GM12875 (cell line): ENCODE measurements at regions not wholly inside any gene's neighbourhood (a gene's known extent, or its start where the extent isn't known, plus 50 kb on each side); places are given as distances from the start of the nearest gene placed in this dataset.

ENCODE experiments used
- H3K4me3 ChIP-seq: one replicate; pipeline ENCODE4 v1.5.1; 2011; ENCODE audit warnings: low read depth, low read length, control low read depth
- TF ChIP-seq, protein P1 (sequence below): IDR thresholded peaks from 2 replicates; pipeline ENCODE4 v1.5.1; 2011; ENCODE audit warnings: low read depth, mild to moderate bottlenecking, control low read depth, inconsistent platforms, low read length, moderate library complexity, borderline replicate concordance; ENCODE audit not compliant: insufficient read depth

DNA sequence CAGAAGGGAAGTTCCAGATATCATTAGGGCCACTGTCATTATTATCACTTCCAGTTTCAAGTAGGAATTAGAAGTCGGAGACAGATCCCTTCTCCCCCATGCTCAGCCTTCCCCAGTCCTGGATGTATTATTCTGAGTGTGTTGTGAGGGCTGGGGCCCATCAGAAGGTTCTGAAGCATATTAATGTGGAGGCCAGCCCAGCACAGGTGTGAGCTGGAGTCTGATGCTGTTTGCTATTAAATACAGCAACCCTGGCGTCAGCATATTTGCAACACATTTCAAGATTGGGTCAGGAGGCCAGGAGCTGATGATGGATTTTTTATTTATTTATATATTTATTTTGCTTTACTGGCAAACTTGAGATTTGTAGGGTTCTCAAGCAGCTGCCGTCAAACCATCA, 195.2 kb downstream of the NRP2 start:
- TF ChIP-seq, protein P1, sequence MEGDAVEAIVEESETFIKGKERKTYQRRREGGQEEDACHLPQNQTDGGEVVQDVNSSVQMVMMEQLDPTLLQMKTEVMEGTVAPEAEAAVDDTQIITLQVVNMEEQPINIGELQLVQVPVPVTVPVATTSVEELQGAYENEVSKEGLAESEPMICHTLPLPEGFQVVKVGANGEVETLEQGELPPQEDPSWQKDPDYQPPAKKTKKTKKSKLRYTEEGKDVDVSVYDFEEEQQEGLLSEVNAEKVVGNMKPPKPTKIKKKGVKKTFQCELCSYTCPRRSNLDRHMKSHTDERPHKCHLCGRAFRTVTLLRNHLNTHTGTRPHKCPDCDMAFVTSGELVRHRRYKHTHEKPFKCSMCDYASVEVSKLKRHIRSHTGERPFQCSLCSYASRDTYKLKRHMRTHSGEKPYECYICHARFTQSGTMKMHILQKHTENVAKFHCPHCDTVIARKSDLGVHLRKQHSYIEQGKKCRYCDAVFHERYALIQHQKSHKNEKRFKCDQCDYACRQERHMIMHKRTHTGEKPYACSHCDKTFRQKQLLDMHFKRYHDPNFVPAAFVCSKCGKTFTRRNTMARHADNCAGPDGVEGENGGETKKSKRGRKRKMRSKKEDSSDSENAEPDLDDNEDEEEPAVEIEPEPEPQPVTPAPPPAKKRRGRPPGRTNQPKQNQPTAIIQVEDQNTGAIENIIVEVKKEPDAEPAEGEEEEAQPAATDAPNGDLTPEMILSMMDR: no peak

DNA sequence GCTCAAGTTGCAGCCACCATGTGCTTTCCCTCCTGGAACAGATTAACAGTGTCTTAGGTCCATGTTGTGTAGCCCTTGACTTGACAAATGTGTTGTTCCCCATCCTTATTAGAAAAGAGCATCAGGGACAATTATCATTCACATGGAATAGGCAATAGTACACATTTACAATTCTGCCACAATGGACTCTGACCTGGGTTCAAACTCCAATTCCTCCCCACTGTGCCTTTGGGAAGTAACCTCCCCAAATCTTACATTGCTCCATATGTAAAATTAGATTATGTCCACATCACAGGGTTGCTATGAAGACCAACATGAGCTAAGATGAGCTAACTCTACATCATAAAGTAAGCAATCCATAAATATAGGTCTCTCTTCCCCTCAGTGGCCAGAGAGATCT, 193.8 kb downstream of the NRP2 start:
- TF ChIP-seq, protein P1: no peak
- no peak overlapping the region for H3K4me3 ChIP-seq

More for the DNA sequence above, 195.2 kb downstream of the NRP2 start:
- no peak overlapping the region for H3K4me3 ChIP-seq

DNA sequence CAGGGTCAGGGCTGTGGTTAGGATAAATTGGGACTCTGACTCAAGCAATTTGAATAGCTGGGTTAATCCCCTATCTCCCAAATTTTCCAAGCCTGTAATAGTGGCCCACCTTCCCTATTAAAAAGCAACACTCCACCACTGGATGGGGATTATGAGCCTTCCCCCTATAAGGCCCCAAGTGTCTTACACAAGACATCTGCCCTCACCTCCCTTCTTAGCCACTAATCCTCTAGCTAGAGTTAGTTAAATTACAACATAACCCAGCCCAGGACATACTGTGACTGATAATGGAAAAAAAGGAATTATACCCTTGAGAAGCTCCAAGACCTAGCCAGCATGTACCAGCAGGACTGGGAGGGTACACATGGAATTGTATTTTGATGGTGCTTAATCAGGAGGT, 190.4 kb downstream of the NRP2 start:
- H3K4me3 ChIP-seq: no peak overlapping the region
- TF ChIP-seq, protein P1: no peak

DNA sequence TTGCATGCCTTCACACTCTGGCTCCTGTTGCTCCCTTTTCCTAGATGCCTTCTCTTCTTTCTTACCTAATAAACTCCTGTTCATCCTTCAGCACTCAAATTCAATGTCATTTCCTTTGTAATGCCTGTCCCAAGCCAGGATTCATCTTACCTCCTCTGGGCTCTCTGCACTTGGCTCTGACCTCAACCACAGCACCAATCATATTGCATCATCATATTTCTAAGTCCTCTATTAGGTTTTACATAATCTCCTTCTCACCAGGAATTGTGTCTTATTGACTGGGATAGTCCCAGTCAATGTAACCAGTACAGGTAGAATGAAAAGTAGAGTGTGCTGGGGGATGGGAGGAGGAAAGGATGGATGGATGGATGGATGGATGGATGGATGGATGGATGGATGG, 187.1 kb downstream of the NRP2 start:
- H3K4me3 ChIP-seq: no peak overlapping the region
- TF ChIP-seq, protein P1: no peak

DNA sequence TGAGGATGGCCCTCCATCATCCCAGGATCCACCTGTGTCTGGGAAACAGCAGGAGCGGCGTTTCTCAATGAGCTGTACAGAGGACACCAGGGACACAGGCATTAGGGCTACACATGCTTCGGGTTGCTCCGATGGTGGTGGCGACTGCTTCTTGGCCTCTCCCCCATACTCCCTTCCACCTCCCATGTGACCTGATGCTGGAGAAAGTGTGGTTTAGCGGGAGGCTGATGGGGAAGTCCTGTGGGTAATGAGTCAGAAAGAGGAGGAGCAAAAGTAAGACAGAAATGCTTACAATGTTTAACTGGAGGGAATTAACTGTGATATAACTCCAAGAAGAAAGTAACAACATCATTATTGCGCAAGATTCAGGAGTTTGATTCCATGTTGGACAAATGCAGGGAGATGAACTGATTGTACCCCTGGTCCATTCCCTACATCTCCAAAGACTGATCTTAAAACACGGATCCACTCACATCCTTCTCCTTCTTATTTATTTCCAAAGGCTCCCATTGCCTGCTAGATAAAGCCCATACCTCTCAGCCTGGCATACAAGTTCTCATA, 186.6 kb downstream of the NRP2 start:
- TF ChIP-seq, protein P1: no peak
- H3K4me3 ChIP-seq: no peak overlapping the region

DNA sequence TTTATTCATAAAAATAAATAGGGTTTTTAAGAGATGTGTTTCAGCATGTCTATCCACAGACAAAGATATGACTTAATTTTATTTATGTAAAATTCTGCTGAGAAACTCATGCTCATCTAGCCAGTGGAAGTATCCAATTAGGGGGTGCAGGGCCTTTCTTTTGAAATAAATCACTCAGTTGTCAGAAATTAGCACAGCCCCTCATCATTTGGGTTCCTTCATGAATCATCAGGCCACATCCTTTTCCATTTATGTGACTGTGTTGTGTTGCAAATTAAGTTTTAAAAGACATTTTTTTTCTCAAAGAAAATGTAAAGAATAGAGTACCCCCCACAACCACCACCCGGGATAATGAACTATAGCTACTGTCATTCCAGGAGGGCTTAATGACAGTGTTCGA, 185.8 kb downstream of the NRP2 start:
- H3K4me3 ChIP-seq: no peak overlapping the region
- TF ChIP-seq, protein P1: no peak

DNA sequence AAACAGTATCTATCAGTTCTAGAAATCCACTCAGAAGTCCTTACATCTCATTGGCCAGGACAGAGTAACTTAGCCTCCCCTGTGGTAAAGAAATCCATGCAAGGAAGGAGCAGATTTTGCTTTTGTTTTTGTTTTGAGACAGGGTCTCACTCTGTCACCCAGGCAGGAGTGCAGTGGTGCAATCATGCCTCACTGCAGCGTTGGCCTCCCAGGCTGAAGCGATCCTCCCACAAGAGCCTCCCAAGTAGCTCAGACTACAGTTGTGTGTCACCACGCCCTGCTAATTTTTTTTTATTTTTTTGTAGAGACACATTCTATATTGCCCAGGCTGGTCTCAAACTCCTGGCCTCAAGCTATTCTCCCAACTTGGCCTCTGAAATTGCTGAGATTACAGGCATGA, 185.1 kb downstream of the NRP2 start:
- TF ChIP-seq, protein P1: no peak
- H3K4me3 ChIP-seq: no peak overlapping the region
